Endothelial cell of umbilical vein (primary cell): ENCODE measurements at regions not wholly inside any gene's neighbourhood (a gene's known extent, or its start where the extent isn't known, plus 50 kb on each side); places are given as distances from the start of the nearest gene placed in this dataset.

Experiments used
- BruUV-seq: library from RNA; stranded (reverse); fragments of 400-500 nt; replicated peaks from 2 replicates; lab custom pipeline; 2021; lab: Mats Ljungman, UMichigan
- CTCF ChIA-PET: fragments of 300-600, 350-600 bp; sonication (Branson Sonifier 250); formaldehyde crosslinking; loops from one replicate; lab custom pipeline; 2021; ENCODE audit warnings: antibody characterized with exemption, inconsistent platforms; lab: Charles Lee
- POLR2A ChIA-PET: fragments of 300-600, 350-600 bp; sonication (Branson Sonifier 250); formaldehyde crosslinking; loops from one replicate; lab custom pipeline; 2021; ENCODE audit warnings: antibody characterized with exemption, inconsistent platforms; lab: Charles Lee
- DNase-seq: peaks from one replicate; pipeline ENCODE4 v3.0.0-alpha.2; 2011; ENCODE audit warnings: low read depth, low spot score
- FAIRE-seq: peaks from 2 replicates; lab custom pipeline; 2011; peaks lifted over from hg19 to GRCh38; lab: Jason Lieb, UNC
- H2AFZ ChIP-seq: 2 replicates; pipeline ENCODE4 v1.6.0; 2012; ENCODE audit warnings: low read depth, low read length, control low read depth, inconsistent platforms
- H3K27ac ChIP-seq: 2 replicates; pipeline ENCODE4 v1.5.1; 2011; ENCODE audit warnings: low read depth, mild to moderate bottlenecking, control low read depth, low read length, moderate library complexity; ENCODE audit not compliant: insufficient read depth
- H3K27me3 ChIP-seq, 2 experiments: 2 replicates each; pipeline versions ENCODE4 v1.6.0 to v1.6.1; 2011; ENCODE audit warnings: low read length in 2 of 2, mixed read lengths in 1 of 2; ENCODE audit not compliant: control insufficient read depth in 2 of 2, insufficient read depth in 2 of 2
- H3K36me3 ChIP-seq, 2 experiments: 2 replicates in 1 of 2; 3 replicates in 1 of 2; pipeline ENCODE4 v1.5.1; 2011; ENCODE audit warnings: low read length in 2 of 2, mild to moderate bottlenecking in 1 of 2, moderate library complexity in 1 of 2; ENCODE audit not compliant: control insufficient read depth in 2 of 2, insufficient read depth in 2 of 2; ENCODE audit errors: extremely low read depth in 1 of 2
- H3K4me1 ChIP-seq: 3 replicates; pipeline ENCODE4 v1.5.1; 2011; ENCODE audit warnings: mild to moderate bottlenecking, low read length; ENCODE audit not compliant: control insufficient read depth, insufficient read depth; ENCODE audit errors: extremely low read depth
- H3K4me2 ChIP-seq: 2 replicates; pipeline ENCODE4 v1.6.1; 2011; ENCODE audit warnings: low read length, control low read depth, mixed read lengths; ENCODE audit not compliant: insufficient read depth
- H3K4me3 ChIP-seq, 3 experiments: fragments of 200-600 bp in 1 of 3; sonication (generic), shearing (Covaris generic) in 1 of 3; replicated peaks in 1 of 3; 2 replicates each; pipeline ENCODE4 v1.5.1; 2011 to 2016; ENCODE audit warnings: control low read depth in 3 of 3, low read length in 3 of 3, mild to moderate bottlenecking in 2 of 3, inconsistent platforms in 1 of 3, low read depth in 1 of 3, moderate library complexity in 1 of 3; ENCODE audit not compliant: insufficient read depth in 1 of 3
- H3K79me2 ChIP-seq: 2 replicates; pipeline ENCODE4 v1.6.0; 2012; ENCODE audit warnings: low read length, inconsistent platforms; ENCODE audit not compliant: control insufficient read depth, insufficient read depth
- H3K9ac ChIP-seq: replicated peaks from 2 replicates; pipeline ENCODE3; 2011; ENCODE audit warnings: low read length, control low read depth; ENCODE audit not compliant: insufficient read depth; ENCODE audit errors: extremely low read depth
- H3K9me1 ChIP-seq: replicated peaks from 3 replicates; pipeline ENCODE4 v1.6.0; 2011; ENCODE audit warnings: mild to moderate bottlenecking, low read length; ENCODE audit not compliant: control insufficient read depth, insufficient read depth; ENCODE audit errors: extremely low read depth
- H3K9me3 ChIP-seq: replicated peaks from 2 replicates; pipeline ENCODE4 v1.5.1; 2012; ENCODE audit warnings: low read length, inconsistent platforms; ENCODE audit not compliant: control insufficient read depth, insufficient read depth
- H4K20me1 ChIP-seq: replicated peaks from 2 replicates; pipeline ENCODE3; 2011; ENCODE audit warnings: mild to moderate bottlenecking, low read length; ENCODE audit not compliant: control insufficient read depth, insufficient read depth; ENCODE audit errors: extremely low read depth
- CTCF ChIP-seq, 2 donors: IDR thresholded peaks; 1 replicate in 1 of 2; 2 replicates in 1 of 2; pipeline ENCODE4 v1.5.1; 2011; ENCODE audit warnings: low read length in 2 of 2, mild to moderate bottlenecking in 2 of 2, moderate library complexity in 2 of 2, control low read depth in 1 of 2, inconsistent platforms in 1 of 2, low read depth in 1 of 2; ENCODE audit not compliant: insufficient read depth in 1 of 2; ENCODE audit errors: extremely low read depth in 1 of 2
- EZH2 ChIP-seq: IDR thresholded peaks from 2 replicates; pipeline ENCODE4 v1.6.1; 2012; ENCODE audit warnings: borderline replicate concordance, low read depth, mild to moderate bottlenecking, moderate library complexity, low read length, inconsistent platforms; ENCODE audit not compliant: severe bottlenecking
- FOS ChIP-seq: IDR thresholded peaks from 2 replicates; pipeline ENCODE4 v1.6.1; 2011; ENCODE audit warnings: mild to moderate bottlenecking, low read length, moderate library complexity, borderline replicate concordance; ENCODE audit not compliant: insufficient read depth
- GATA2 ChIP-seq: IDR thresholded peaks from 2 replicates; pipeline ENCODE4 v1.7.0; 2011; ENCODE audit warnings: low read depth, mild to moderate bottlenecking, moderate library complexity, mixed read lengths, low read length; ENCODE audit not compliant: insufficient read length, insufficient read depth
- JUN ChIP-seq: IDR thresholded peaks from 2 replicates; pipeline ENCODE4 v1.6.1; 2011; ENCODE audit warnings: borderline replicate concordance, low read depth; ENCODE audit not compliant: insufficient read length, insufficient read depth
- MAX ChIP-seq: IDR thresholded peaks from 2 replicates; pipeline ENCODE4 v1.6.1; 2011; ENCODE audit not compliant: insufficient read depth, insufficient read length
- MYC ChIP-seq: IDR thresholded peaks from one replicate; pipeline ENCODE4 v1.6.1; 2011; ENCODE audit warnings: mild to moderate bottlenecking, low read depth, low read length
- POLR2A ChIP-seq: IDR thresholded peaks from 2 replicates; pipeline ENCODE4 v1.6.1; 2012; ENCODE audit warnings: low read depth, mild to moderate bottlenecking, control low read depth, low read length
- POLR2AphosphoS5 ChIP-seq: IDR thresholded peaks from 2 replicates; pipeline ENCODE4 v1.6.1; 2012; ENCODE audit warnings: low read depth, mild to moderate bottlenecking, control low read depth, low read length, moderate library complexity; ENCODE audit not compliant: insufficient read depth
- dilution Hi-C: fragments of 300-500 bp; cut with MboI; formaldehyde crosslinking; loops from one replicate; pipeline ENCODE4 v1.15.0; 2019; ENCODE audit warnings: low sequenced_read_pairs; ENCODE audit not compliant: extremely low pct_ligation_motif_present
- intact Hi-C: fragments of 100-400 bp; cut with micrococcal nuclease; formaldehyde crosslinking; loops from one replicate; pipeline ENCODE4 v1.10.0; 2022

- Histone ChIP-seq H3K36me3 (no peaks in the 10 kb centered on the region), H3K9me3 (peaks cover 6% of the 10 kb centered on the region), H2AFZ (no peak overlapping the region), H3K4me2 (no peak overlapping the region), H4K20me1 (no peaks in the 10 kb centered on the region), H3K9ac (no peak overlapping the region), H3K4me1 (no peaks in the 10 kb centered on the region), H3K79me2 (no peaks in the 10 kb centered on the region), H3K9me1 (no peaks in the 10 kb centered on the region), H3K27me3 (no peaks in the 10 kb centered on the region), H3K27ac (no peak overlapping the region), H3K4me3 (no peak overlapping the region)
- CTCF ChIA-PET = interaction anchor here (0.7 kb wide), 1 partner anchor 103 kb away, joined by 3 read pairs; no protein-coding TSS in a partner anchor
- DNase-seq (no peak), FAIRE-seq (no peak)
- dilution Hi-C loops = no loop called here
- POLR2A ChIA-PET = no interaction called here
- TF ChIP-seq POLR2AphosphoS5 (no peak), EZH2 (no peak), POLR2A (no peak), FOS (no peak), MYC (no peak), GATA2 (no peak), JUN (no peak), MAX (no peak), CTCF (IDR thresholded peaks at IDR 0.05; ENCODE audit: extremely low read depth in 1 of 2, insufficient read depth in 1 of 2, low read depth in 1 of 2, low read length in 2 of 2) (no peak)
- intact Hi-C loops = no loop called here
- BruUV-seq = no TSS peak
Measured at GRCh38 chr7:153380636-153381035, 621.1 kb downstream of the ACTR3B start.
